ENCODE measurements at regions not wholly inside any gene's neighbourhood (a gene's known extent, or its start where the extent isn't known, plus 50 kb on each side); places are given as distances from the start of the nearest gene placed in this dataset.

DNA sequence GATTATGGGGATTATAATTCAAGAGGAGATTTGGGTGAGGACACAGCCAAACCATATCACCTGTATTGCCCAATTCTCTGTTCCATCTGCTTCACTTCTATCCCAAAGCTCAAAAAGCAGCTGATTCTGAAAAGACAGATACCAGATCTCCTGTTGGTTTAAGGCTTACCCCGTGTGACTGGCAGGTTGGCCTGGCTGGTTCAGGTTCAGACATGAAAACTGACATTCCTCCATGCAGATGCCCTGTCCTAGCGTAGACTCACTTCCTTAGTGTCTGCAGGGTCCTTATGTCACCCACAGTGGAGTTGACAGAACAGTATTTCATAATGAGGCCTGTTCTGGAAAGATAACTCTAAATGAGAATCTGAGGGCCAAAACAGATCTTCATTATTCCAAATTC, 61.1 kb upstream of the FLRT2 start:
- no peak overlapping the region for H3K9ac ChIP-seq
- no peaks in the 10 kb centered on the region for H4K20me1 ChIP-seq (ENCODE audit: insufficient read depth)
- no peak overlapping the region for H2AFZ ChIP-seq (ENCODE audit: low read depth)
- no peaks in the 10 kb centered on the region for H3K36me3 ChIP-seq (ENCODE audit: insufficient read depth)
- TF ChIP-seq CTCF (conservative IDR thresholded peaks at IDR 0.05; ENCODE audit: low read depth, low read length) = no peak
- H3K4me3 ChIP-seq (IDR thresholded peaks at IDR 0.05; ENCODE audit: insufficient read depth, low read depth, low read length) = no peak overlapping the region
- no peaks in the 10 kb centered on the region for H3K27me3 ChIP-seq (ENCODE audit: insufficient read depth, low read depth)
- H3K27ac ChIP-seq = no peak overlapping the region
- no peak overlapping the region for H3K4me2 ChIP-seq
- no peaks in the 10 kb centered on the region for H3K79me2 ChIP-seq (ENCODE audit: insufficient read depth, low read depth)
- no peaks in the 10 kb centered on the region for H3K4me1 ChIP-seq (ENCODE audit: low read depth, poor library complexity, severe bottlenecking)

GRCh38 chr14:85471156-85471555, 58.8 kb upstream of the FLRT2 start:
- Histone ChIP-seq H3K36me3 (ENCODE audit: insufficient read depth) (no peaks in the 10 kb centered on the region), H3K4me1 (ENCODE audit: low read depth, poor library complexity, severe bottlenecking) (no peaks in the 10 kb centered on the region), H3K27ac (no peak overlapping the region), H3K79me2 (ENCODE audit: insufficient read depth, low read depth) (no peaks in the 10 kb centered on the region), H3K9ac (no peak overlapping the region), H2AFZ (ENCODE audit: low read depth) (no peak overlapping the region), H3K4me2 (no peak overlapping the region), H3K27me3 (ENCODE audit: insufficient read depth, low read depth) (no peaks in the 10 kb centered on the region), H4K20me1 (ENCODE audit: insufficient read depth) (no peaks in the 10 kb centered on the region), H3K4me3 (IDR thresholded peaks at IDR 0.05; ENCODE audit: insufficient read depth, low read depth, low read length) (no peak overlapping the region)
- no peak for TF ChIP-seq CTCF (conservative IDR thresholded peaks at IDR 0.05; ENCODE audit: low read depth, low read length)

DNA sequence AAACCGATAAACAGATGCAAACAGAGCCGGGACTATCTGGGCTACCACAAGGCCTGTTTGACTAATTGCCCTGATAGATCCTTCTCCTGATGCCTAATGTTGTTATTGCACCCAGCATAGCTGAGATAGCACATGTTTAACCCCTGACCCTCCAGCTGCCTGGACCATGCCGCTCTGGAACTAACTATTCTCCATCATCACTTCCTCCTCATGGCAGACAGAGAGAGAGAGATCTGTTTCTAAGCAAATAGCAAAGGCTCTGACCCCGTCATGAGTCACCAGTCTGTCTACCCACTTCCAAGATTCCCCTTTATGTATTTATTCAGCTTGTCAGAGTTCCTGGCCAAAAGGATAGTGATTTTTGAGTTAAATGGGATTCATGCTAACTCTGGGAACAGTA, 58.2 kb upstream of the FLRT2 start:
- no peak for TF ChIP-seq CTCF (conservative IDR thresholded peaks at IDR 0.05; ENCODE audit: low read depth, low read length)
- no peak overlapping the region for H3K9ac ChIP-seq
- no peaks in the 10 kb centered on the region for H3K79me2 ChIP-seq (ENCODE audit: insufficient read depth, low read depth)
- H3K4me2 ChIP-seq = no peak overlapping the region
- H3K27ac ChIP-seq = no peak overlapping the region
- no peak overlapping the region for H2AFZ ChIP-seq (ENCODE audit: low read depth)
- H3K27me3 ChIP-seq (ENCODE audit: insufficient read depth, low read depth) = no peaks in the 10 kb centered on the region
- H3K36me3 ChIP-seq (ENCODE audit: insufficient read depth) = no peaks in the 10 kb centered on the region
- H3K4me1 ChIP-seq (ENCODE audit: low read depth, poor library complexity, severe bottlenecking) = no peaks in the 10 kb centered on the region
- H4K20me1 ChIP-seq (ENCODE audit: insufficient read depth) = no peaks in the 10 kb centered on the region
- H3K4me3 ChIP-seq (IDR thresholded peaks at IDR 0.05; ENCODE audit: insufficient read depth, low read depth, low read length) = no peak overlapping the region

GRCh38 chr14:85474431-85474830, 55.5 kb upstream of the FLRT2 start:
- TF ChIP-seq CTCF (conservative IDR thresholded peaks at IDR 0.05; ENCODE audit: low read depth, low read length) = no peak
- Histone ChIP-seq H3K9ac (no peak overlapping the region), H3K36me3 (ENCODE audit: insufficient read depth) (no peaks in the 10 kb centered on the region), H4K20me1 (ENCODE audit: insufficient read depth) (no peaks in the 10 kb centered on the region), H3K79me2 (ENCODE audit: insufficient read depth, low read depth) (no peaks in the 10 kb centered on the region), H3K27me3 (ENCODE audit: insufficient read depth, low read depth) (no peaks in the 10 kb centered on the region), H3K4me2 (no peak overlapping the region), H3K4me1 (ENCODE audit: low read depth, poor library complexity, severe bottlenecking) (no peaks in the 10 kb centered on the region), H3K27ac (no peak overlapping the region), H3K4me3 (IDR thresholded peaks at IDR 0.05; ENCODE audit: insufficient read depth, low read depth, low read length) (no peak overlapping the region), H2AFZ (ENCODE audit: low read depth) (no peak overlapping the region)

DNA sequence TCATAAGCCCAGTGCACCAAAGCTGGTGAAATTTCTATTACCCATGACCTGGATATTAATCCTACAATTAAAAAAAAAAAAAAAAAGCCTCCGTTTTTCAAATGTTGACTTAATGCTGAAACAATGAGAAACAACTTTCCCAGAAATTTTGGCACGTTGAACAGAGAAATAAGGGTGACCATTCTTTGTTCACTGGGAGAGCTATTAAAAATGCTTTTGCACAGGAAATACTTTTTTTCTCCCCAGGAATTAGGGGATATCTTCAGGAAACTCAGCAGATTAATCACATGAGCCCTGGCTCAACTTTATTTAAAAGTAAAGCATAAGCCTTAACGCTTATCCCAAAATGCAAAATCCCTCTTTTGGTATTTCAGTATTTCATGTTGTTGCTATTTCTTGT, 54.8 kb upstream of the FLRT2 start:
- no peaks in the 10 kb centered on the region for H3K27me3 ChIP-seq (ENCODE audit: insufficient read depth, low read depth)
- H4K20me1 ChIP-seq (ENCODE audit: insufficient read depth) = no peaks in the 10 kb centered on the region
- no peaks in the 10 kb centered on the region for H3K36me3 ChIP-seq (ENCODE audit: insufficient read depth)
- H3K4me2 ChIP-seq = no peak overlapping the region
- H3K4me3 ChIP-seq (IDR thresholded peaks at IDR 0.05; ENCODE audit: insufficient read depth, low read depth, low read length) = no peak overlapping the region
- no peak for TF ChIP-seq CTCF (conservative IDR thresholded peaks at IDR 0.05; ENCODE audit: low read depth, low read length)
- no peak overlapping the region for H3K27ac ChIP-seq
- H3K79me2 ChIP-seq (ENCODE audit: insufficient read depth, low read depth) = no peaks in the 10 kb centered on the region
- no peak overlapping the region for H3K9ac ChIP-seq
- H2AFZ ChIP-seq (ENCODE audit: low read depth) = no peak overlapping the region
- no peaks in the 10 kb centered on the region for H3K4me1 ChIP-seq (ENCODE audit: low read depth, poor library complexity, severe bottlenecking)
